ENCODE measurements at regions not wholly inside any gene's neighbourhood (a gene's known extent, or its start where the extent isn't known, plus 50 kb on each side); places are given as distances from the start of the nearest gene placed in this dataset.
"Not testable (repeated sequence)": the region's sequence is repeated elsewhere in the genome, so short reads cannot be mapped to it uniquely, and the experiment has no call there.

DNA sequence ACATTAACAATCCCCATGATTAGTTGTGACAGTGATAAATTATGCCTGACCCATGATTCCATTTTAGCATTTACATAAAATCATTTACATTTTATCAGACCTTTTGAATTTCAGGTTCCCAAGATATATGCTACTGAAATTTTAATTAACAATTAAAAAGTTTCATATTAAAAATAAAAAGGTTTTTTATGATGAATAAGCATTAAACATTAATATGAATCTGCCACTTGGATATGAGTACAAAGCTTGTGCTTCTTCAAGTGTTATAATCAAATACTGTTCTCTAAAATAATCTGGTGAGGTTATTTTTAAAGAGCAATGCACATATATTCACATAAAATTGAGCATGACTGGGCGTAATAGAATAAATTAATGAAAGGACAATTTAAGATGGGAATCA, 1218.0 kb downstream of the CNTNAP5 start:
- H3K4me3 ChIP-seq (ENCODE audit: low read depth, low read length): no peak overlapping the region
- TF ChIP-seq, protein P1, sequence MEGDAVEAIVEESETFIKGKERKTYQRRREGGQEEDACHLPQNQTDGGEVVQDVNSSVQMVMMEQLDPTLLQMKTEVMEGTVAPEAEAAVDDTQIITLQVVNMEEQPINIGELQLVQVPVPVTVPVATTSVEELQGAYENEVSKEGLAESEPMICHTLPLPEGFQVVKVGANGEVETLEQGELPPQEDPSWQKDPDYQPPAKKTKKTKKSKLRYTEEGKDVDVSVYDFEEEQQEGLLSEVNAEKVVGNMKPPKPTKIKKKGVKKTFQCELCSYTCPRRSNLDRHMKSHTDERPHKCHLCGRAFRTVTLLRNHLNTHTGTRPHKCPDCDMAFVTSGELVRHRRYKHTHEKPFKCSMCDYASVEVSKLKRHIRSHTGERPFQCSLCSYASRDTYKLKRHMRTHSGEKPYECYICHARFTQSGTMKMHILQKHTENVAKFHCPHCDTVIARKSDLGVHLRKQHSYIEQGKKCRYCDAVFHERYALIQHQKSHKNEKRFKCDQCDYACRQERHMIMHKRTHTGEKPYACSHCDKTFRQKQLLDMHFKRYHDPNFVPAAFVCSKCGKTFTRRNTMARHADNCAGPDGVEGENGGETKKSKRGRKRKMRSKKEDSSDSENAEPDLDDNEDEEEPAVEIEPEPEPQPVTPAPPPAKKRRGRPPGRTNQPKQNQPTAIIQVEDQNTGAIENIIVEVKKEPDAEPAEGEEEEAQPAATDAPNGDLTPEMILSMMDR (IDR thresholded peaks at IDR 0.05; ENCODE audit: borderline replicate concordance, insufficient read depth, low read depth, low read length): no peak

DNA sequence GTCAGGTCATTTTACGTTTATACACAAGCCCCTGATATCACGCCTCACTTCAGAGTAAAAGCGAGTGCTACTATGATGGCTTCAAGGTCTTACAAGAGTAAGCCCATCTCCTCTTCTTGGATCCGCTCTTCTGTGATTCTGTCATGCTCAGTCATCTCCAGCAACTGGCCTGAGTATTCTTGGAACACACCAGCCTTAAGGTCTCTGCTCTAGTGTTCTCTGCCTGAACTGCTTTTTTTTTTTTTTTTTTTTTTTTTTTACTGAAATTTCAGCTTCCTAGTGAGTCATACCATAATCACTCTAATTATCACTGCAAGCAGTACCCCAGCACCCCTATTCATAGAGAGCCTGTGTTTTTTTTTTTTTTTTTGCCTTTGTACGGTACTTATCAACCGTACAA, 1228.9 kb downstream of the CNTNAP5 start:
- no peak overlapping the region for H3K4me3 ChIP-seq (ENCODE audit: low read depth, low read length)
- TF ChIP-seq, protein P1 (IDR thresholded peaks at IDR 0.05; ENCODE audit: borderline replicate concordance, insufficient read depth, low read depth, low read length): no peak

DNA sequence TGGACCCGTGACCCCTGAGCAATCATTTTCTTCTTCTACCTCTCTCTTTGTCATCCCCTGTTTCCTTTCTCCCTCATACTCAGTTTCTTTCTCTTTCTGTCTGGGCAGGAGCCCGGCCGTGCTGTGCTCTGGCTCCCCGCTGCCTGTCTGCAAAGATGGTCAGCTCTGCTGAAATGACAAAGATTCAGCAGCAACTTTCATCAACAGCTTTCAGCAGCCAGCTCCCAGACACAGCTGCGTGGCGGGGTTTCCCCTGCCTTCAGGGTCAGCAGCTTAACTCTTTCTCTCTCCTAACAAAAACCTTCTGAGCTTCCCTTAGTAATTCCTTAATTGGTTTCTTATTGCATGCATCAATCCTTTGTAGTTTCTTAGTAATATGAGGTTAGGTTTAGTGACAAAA, 1234.4 kb downstream of the CNTNAP5 start:
- H3K4me3 ChIP-seq (ENCODE audit: low read depth, low read length): no peak overlapping the region
- TF ChIP-seq, protein P1 (IDR thresholded peaks at IDR 0.05; ENCODE audit: borderline replicate concordance, insufficient read depth, low read depth, low read length): no peak

DNA sequence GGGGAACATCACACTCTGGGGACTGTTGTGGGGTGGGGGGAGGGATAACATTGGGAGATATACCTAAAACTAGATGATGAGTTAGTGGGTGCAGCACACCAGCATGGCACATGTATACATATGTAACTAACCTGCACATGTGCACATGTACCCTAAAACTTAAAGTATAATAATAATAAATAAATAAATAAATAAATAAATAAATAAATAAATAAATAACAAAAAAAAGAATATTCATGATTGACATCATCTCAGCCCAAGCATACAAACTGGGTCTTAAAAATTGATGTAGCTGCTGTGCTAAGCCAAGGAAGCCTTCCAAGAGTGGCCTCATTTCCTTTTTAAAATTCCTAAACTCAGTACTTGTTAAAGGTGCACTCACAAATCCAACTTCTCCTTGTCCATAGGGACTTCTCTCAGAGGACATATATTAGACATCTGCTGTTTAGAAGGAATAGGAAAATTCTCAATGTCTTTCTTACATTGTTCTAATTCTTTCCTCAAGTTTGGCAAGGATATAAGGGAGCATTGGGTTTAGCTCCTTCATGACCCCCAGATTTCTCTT, 1235.4 kb downstream of the CNTNAP5 start:
- H3K4me3 ChIP-seq (ENCODE audit: low read depth, low read length): not testable (repeated sequence)

DNA sequence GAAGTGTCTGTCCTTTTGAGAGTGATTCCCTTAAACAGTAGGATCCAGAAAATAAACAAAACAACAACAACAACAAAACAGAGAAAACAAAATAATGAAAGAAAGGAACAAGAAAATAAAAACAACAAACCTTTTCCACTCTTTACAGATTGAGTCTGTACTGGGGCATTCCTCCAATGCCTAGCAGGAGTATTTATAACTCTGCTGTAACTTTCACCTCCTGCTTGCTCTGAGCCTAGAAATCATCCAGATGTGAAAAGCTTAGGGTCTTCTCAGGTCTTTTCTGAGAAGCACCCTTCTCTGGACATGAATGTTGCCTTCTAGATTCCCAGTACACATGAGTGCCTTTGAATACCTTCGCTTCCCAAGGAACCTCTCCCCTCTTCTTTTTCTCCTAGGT, 1239.4 kb downstream of the CNTNAP5 start:
- TF ChIP-seq, protein P1 (IDR thresholded peaks at IDR 0.05; ENCODE audit: borderline replicate concordance, insufficient read depth, low read depth, low read length): no peak
- no peak overlapping the region for H3K4me3 ChIP-seq (ENCODE audit: low read depth, low read length)

DNA sequence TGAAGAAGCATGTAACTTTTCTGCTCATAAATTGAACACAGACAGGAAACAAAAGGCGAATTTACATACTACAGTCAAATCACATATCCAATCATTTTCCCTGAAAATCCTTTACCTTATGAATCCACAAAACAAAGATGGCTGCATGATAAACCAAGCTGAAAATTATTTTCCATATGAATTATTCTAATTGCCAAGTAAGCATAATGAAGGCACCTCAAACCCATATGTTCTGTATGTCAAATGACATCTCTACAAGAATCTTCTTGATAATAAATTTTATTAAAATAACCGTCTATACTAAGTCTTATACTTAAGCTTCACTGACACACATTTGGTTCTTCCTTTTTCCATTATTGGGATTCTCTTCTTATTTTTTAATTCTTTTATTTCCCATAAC, 1242.6 kb downstream of the CNTNAP5 start:
- TF ChIP-seq, protein P1 (IDR thresholded peaks at IDR 0.05; ENCODE audit: borderline replicate concordance, insufficient read depth, low read depth, low read length): no peak

DNA sequence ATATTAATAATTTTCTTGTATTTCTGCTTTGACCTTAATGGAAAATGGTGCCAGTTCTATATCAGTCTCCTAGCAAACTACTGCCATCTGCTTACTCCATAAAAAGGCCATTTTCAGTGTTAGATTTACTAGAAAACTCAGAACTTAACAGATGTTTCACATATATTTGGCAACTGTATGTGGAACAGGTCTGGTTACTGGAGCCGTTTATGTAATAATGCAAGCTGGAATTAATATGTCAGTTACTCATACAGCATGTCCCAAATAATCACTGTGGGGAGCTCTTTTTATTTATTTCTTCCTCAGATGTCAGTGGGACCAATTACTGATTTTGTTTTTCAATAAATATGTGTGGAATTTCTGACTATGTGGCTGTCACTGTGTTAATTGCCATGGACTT, 1247.6 kb downstream of the CNTNAP5 start:
- TF ChIP-seq, protein P1 (IDR thresholded peaks at IDR 0.05; ENCODE audit: borderline replicate concordance, insufficient read depth, low read depth, low read length): no peak
- no peak overlapping the region for H3K4me3 ChIP-seq (ENCODE audit: low read depth, low read length)

More for the DNA sequence above, 1242.6 kb downstream of the CNTNAP5 start:
- no peak overlapping the region for H3K4me3 ChIP-seq (ENCODE audit: low read depth, low read length)

DNA sequence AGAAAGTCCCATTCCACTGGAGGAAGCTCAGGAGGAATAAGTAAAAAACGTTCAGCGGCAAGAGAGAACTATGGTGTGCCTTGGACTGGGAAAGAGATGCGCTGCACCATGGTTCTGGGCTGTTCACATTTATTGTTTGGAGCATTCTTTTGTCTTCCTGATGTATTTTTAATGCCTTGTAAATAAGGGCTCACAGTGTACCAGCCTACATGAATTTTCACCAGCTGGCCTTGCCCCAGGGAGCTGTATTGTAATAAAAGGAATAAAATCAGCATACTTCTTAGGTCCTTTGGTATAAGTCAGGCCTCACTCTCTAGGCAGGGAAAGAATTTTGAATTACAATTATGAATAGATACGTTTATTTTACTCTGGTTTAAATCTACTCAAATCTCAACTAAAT, 1249.6 kb downstream of the CNTNAP5 start:
- no peak overlapping the region for H3K4me3 ChIP-seq (ENCODE audit: low read depth, low read length)
- TF ChIP-seq, protein P1 (IDR thresholded peaks at IDR 0.05; ENCODE audit: borderline replicate concordance, insufficient read depth, low read depth, low read length): no peak
